ENCODE measurements at regions not wholly inside any gene's neighbourhood (a gene's known extent, or its start where the extent isn't known, plus 50 kb on each side); places are given as distances from the start of the nearest gene placed in this dataset.

- DNase-seq (ENCODE audit: low spot score in 2 of 2) = no peak
- Mint-ChIP-seq H3K4me3 (no peak overlapping the region), H3K27ac (no peak overlapping the region), H3K4me1 (no peaks in the 10 kb centered on the region), H3K36me3 (no peaks in the 10 kb centered on the region), H3K9me3 (peaks cover 24% of the 10 kb centered on the region)
- no peak for ATAC-seq
Measured at GRCh38 chr7:79806161-79806734, 328.4 kb upstream of the GNAI1 start.

GRCh38 chr7:79790656-79791262 lies 337.3 kb upstream of the MAGI2 start:
- peaks cover 10% of the 10 kb centered on the region for H3K9me3 Mint-ChIP-seq
- H3K4me1 Mint-ChIP-seq = no peaks in the 10 kb centered on the region
- ATAC-seq = no peak
- DNase-seq (ENCODE audit: low spot score in 2 of 2) = no peak
- H3K27ac Mint-ChIP-seq = no peak overlapping the region
- H3K4me3 Mint-ChIP-seq = no peak overlapping the region
- H3K36me3 Mint-ChIP-seq = no peaks in the 10 kb centered on the region

- no peak for ATAC-seq
- no peak overlapping the region for H3K4me3 Mint-ChIP-seq
- H3K36me3 Mint-ChIP-seq = no peaks in the 10 kb centered on the region
- H3K27ac Mint-ChIP-seq = no peak overlapping the region
- no peak for DNase-seq (ENCODE audit: low spot score in 2 of 2)
- H3K4me1 Mint-ChIP-seq = no peaks in the 10 kb centered on the region
- H3K9me3 Mint-ChIP-seq = peaks cover 15% of the 10 kb centered on the region
Measured at GRCh38 chr7:79789584-79790345, 336.3 kb upstream of the MAGI2 start.

- Mint-ChIP-seq H3K27ac (no peak overlapping the region), H3K4me1 (no peaks in the 10 kb centered on the region), H3K4me3 (no peak overlapping the region), H3K36me3 (no peaks in the 10 kb centered on the region), H3K9me3 (peaks cover 20% of the 10 kb centered on the region)
- ATAC-seq (no peak), DNase-seq (ENCODE audit: low spot score in 2 of 2) (no peak)
Measured at GRCh38 chr7:79787623-79788022, 334.2 kb upstream of the MAGI2 start.

- Mint-ChIP-seq H3K4me3 (no peak overlapping the region), H3K36me3 (no peaks in the 10 kb centered on the region), H3K9me3 (peaks cover 18% of the 10 kb centered on the region), H3K4me1 (no peaks in the 10 kb centered on the region), H3K27ac (no peak overlapping the region)
- ATAC-seq (no peak), DNase-seq (ENCODE audit: low spot score in 2 of 2) (no peak)
Measured at GRCh38 chr7:79787096-79787495, 333.6 kb upstream of the MAGI2 start.

GRCh38 chr7:79786187-79786586 lies 332.7 kb upstream of the MAGI2 start:
- no peak for ATAC-seq
- no peaks in the 10 kb centered on the region for H3K36me3 Mint-ChIP-seq
- H3K4me1 Mint-ChIP-seq = no peaks in the 10 kb centered on the region
- peaks cover 22% of the 10 kb centered on the region for H3K9me3 Mint-ChIP-seq
- DNase-seq (ENCODE audit: low spot score in 2 of 2) = no peak
- no peak overlapping the region for H3K4me3 Mint-ChIP-seq
- H3K27ac Mint-ChIP-seq = no peak overlapping the region

GRCh38 chr7:79785556-79785955 lies 332.1 kb upstream of the MAGI2 start:
- no peak overlapping the region for H3K27ac Mint-ChIP-seq
- H3K4me1 Mint-ChIP-seq = no peaks in the 10 kb centered on the region
- no peak overlapping the region for H3K4me3 Mint-ChIP-seq
- ATAC-seq = no peak
- H3K36me3 Mint-ChIP-seq = no peaks in the 10 kb centered on the region
- H3K9me3 Mint-ChIP-seq = peaks cover 22% of the 10 kb centered on the region
- no peak for DNase-seq (ENCODE audit: low spot score in 2 of 2)

- no peak overlapping the region for H3K27ac Mint-ChIP-seq
- no peak for ATAC-seq
- no peaks in the 10 kb centered on the region for H3K36me3 Mint-ChIP-seq
Measured at GRCh38 chr7:79782906-79783305, 329.4 kb upstream of the MAGI2 start.

GRCh38 chr7:79782256-79782655 lies 328.8 kb upstream of the MAGI2 start:
- Mint-ChIP-seq H3K4me1 (no peaks in the 10 kb centered on the region), H3K36me3 (no peaks in the 10 kb centered on the region), H3K4me3 (no peak overlapping the region), H3K27ac (no peak overlapping the region), H3K9me3 (peaks cover 18% of the 10 kb centered on the region)
- ATAC-seq = no peak
- DNase-seq (ENCODE audit: low spot score in 2 of 2) = no peak

More at GRCh38 chr7:79782906-79783305, 329.4 kb upstream of the MAGI2 start:
- DNase-seq (ENCODE audit: low spot score in 2 of 2) = no peak
- Mint-ChIP-seq H3K4me3 (no peak overlapping the region), H3K9me3 (peaks cover 22% of the 10 kb centered on the region), H3K4me1 (no peaks in the 10 kb centered on the region)

- Mint-ChIP-seq H3K27ac (no peak overlapping the region), H3K36me3 (no peaks in the 10 kb centered on the region), H3K4me3 (no peak overlapping the region), H3K4me1 (no peaks in the 10 kb centered on the region), H3K9me3 (peaks cover 18% of the 10 kb centered on the region)
- ATAC-seq = no peak
- DNase-seq (ENCODE audit: low spot score in 2 of 2) = no peak
Measured at GRCh38 chr7:79781716-79782115, 328.2 kb upstream of the MAGI2 start.

GRCh38 chr7:79778786-79779770 lies 325.6 kb upstream of the MAGI2 start:
- Mint-ChIP-seq H3K9me3 (peaks cover 14% of the 10 kb centered on the region), H3K4me3 (no peak overlapping the region), H3K27ac (no peak overlapping the region), H3K4me1 (no peaks in the 10 kb centered on the region), H3K36me3 (no peaks in the 10 kb centered on the region)
- no peak for DNase-seq (ENCODE audit: low spot score in 2 of 2)
- ATAC-seq = no peak

- H3K36me3 Mint-ChIP-seq = no peaks in the 10 kb centered on the region
- H3K4me3 Mint-ChIP-seq = no peak overlapping the region
- no peak overlapping the region for H3K27ac Mint-ChIP-seq
- no peaks in the 10 kb centered on the region for H3K4me1 Mint-ChIP-seq
- peaks cover 7% of the 10 kb centered on the region for H3K9me3 Mint-ChIP-seq
- DNase-seq (ENCODE audit: low spot score in 2 of 2) (no peak), ATAC-seq (no peak)
Measured at GRCh38 chr7:79775911-79776310, 322.4 kb upstream of the MAGI2 start.

- H3K9me3 Mint-ChIP-seq = peaks cover 11% of the 10 kb centered on the region
- ATAC-seq (no peak), DNase-seq (ENCODE audit: low spot score in 2 of 2) (no peak)
- H3K27ac Mint-ChIP-seq = no peak overlapping the region
- H3K4me3 Mint-ChIP-seq = no peak overlapping the region
- H3K36me3 Mint-ChIP-seq = no peaks in the 10 kb centered on the region
- no peaks in the 10 kb centered on the region for H3K4me1 Mint-ChIP-seq
Measured at GRCh38 chr7:79774150-79774549, 320.7 kb upstream of the MAGI2 start.

GRCh38 chr7:79770970-79771369 lies 317.5 kb upstream of the MAGI2 start:
- Mint-ChIP-seq H3K4me1 (no peaks in the 10 kb centered on the region), H3K4me3 (no peak overlapping the region), H3K9me3 (peaks cover 4% of the 10 kb centered on the region), H3K27ac (no peak overlapping the region), H3K36me3 (no peaks in the 10 kb centered on the region)
- ATAC-seq (no peak), DNase-seq (ENCODE audit: low spot score in 2 of 2) (no peak)

GRCh38 chr7:79770063-79770462 lies 316.6 kb upstream of the MAGI2 start:
- no peaks in the 10 kb centered on the region for H3K36me3 Mint-ChIP-seq
- DNase-seq (ENCODE audit: low spot score in 2 of 2) = no peak
- peaks cover 7% of the 10 kb centered on the region for H3K9me3 Mint-ChIP-seq
- H3K27ac Mint-ChIP-seq = no peak overlapping the region
- H3K4me3 Mint-ChIP-seq = no peak overlapping the region
- H3K4me1 Mint-ChIP-seq = no peaks in the 10 kb centered on the region
- no peak for ATAC-seq

Measured in stimulated activated effector memory CD8-positive, alpha-beta T cell treated with anti-CD3 and anti-CD28 coated beads, Interleukin-12 subunit alpha, Interleukin-12 subunit beta, amount 100 ng/mL, for 72 hours (primary cell).